MM.1S (cell line): ENCODE measurements at regions not wholly inside any gene's neighbourhood (a gene's known extent, or its start where the extent isn't known, plus 50 kb on each side); places are given as distances from the start of the nearest gene placed in this dataset.

Experiments used
- CTCF ChIP-seq: fragments of 300-600 bp; sonication (generic); IDR thresholded peaks from 2 replicates; pipeline ENCODE4 v1.5.1; 2016; ENCODE audit warnings: antibody characterized with exemption, low read length, mixed read lengths
- EZH2 ChIP-seq: fragments of 300-600 bp; sonication (generic); optimal IDR thresholded peaks from 2 replicates; pipeline ENCODE3; 2017; ENCODE audit warnings: low read depth, mild to moderate bottlenecking, antibody characterized with exemption, low read length, mixed read lengths

- TF ChIP-seq CTCF (no peak), EZH2 (no peak)
Measured at GRCh38 chr16:65540901-65541300, 419.0 kb upstream of the CDH11 start.
